IPS-18c (cell line): ENCODE measurements at regions not wholly inside any gene's neighbourhood (a gene's known extent, or its start where the extent isn't known, plus 50 kb on each side); places are given as distances from the start of the nearest gene placed in this dataset.

ENCODE experiments used
- H3K4me3 ChIP-seq: 2 replicates; pipeline ENCODE4 v1.7.0; 2013; ENCODE audit warnings: low read depth, mild to moderate bottlenecking, low read length, moderate library complexity; ENCODE audit not compliant: insufficient read depth
- H3K9me3 ChIP-seq: one replicate; pipeline ENCODE4 v1.6.1; 2013; ENCODE audit warnings: mild to moderate bottlenecking, low read length, moderate library complexity; ENCODE audit not compliant: control insufficient read depth, insufficient read depth

DNA sequence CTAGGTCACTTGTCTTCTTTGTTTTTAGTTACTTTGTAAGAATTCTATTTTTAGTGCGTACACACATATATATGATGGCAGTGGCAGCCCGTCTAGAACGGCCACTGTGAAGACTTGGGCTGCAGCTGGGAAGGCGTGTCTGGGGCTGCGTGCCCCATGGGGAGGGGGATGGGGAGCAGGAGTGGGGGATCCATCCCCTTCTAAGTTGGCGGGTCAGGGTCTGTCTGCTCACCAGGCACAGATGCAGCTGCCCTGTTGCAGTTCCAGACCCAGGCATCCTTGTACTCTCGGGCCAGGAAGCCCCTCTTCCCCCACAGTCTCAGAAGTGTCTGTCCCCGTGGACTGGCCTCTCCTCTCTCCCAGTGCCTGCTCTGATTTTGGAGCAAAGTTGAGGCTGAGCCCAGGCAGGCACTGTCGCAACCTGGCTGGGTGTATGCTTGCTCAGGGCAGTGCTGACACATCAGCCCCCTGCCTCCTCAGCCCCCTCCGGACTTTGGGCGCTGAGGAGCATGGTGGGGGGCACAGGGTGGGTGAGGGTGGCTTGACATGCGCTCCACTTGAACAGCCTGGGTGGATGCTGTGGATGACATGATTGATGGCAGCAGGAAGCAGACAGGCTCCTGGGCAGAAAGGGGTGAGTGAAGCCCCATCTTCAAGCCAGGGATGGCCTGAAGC lies 271.2 kb upstream of the NAV3 start:
- Histone ChIP-seq H3K9me3 (peaks cover 2% of the 10 kb centered on the region), H3K4me3 (no peak overlapping the region)

DNA sequence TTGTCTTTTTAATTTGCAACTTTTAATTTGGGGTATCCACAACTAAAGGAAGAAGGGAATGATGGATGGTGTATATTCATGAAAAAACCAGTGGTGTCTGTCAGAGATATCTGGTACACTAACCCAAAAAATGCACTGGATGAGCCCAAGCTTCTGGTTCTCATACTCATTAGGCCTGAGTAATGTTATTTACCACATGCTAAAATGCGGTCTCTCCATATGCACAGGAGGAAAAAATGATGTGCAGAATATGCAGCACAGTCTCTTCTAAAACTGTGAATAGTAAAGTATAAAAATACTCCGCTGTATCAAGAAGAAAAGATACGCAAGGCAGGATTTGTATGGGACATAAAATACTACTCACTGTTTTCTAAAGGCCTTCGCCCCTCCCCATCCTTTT lies 275.6 kb upstream of the NAV3 start:
- no peak overlapping the region for H3K4me3 ChIP-seq
- no peaks in the 10 kb centered on the region for H3K9me3 ChIP-seq

DNA sequence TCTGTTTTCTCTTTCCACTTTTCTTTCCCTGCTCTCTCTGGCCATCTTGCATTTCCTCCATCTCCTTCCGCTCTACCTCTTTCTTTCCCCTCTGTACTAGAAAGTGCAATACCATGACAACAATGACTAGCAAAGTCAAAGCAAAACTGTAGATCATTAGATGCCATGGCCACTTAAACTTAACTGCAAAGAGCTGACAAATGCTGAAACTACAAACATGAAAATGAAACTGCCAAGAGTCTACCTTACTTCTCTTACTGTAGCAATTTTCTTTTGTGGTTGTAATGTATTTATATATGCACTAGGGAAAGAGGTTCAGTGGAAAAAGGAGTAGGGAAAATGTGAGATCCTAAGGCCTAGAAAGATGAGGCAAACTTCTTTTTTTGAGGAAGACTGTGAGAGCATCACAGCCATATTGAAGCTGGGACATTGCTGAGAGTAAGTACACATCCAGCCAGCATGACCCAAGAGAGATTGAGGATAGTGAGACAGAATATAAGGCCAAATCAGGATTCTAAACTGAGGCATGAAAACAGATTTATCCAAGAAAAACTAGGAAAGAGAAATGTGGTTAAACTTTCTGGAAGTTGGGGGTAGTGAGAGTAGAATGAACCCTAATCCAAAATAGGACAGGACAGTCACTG lies 276.6 kb upstream of the NAV3 start:
- Histone ChIP-seq H3K9me3 (no peaks in the 10 kb centered on the region), H3K4me3 (no peak overlapping the region)

DNA sequence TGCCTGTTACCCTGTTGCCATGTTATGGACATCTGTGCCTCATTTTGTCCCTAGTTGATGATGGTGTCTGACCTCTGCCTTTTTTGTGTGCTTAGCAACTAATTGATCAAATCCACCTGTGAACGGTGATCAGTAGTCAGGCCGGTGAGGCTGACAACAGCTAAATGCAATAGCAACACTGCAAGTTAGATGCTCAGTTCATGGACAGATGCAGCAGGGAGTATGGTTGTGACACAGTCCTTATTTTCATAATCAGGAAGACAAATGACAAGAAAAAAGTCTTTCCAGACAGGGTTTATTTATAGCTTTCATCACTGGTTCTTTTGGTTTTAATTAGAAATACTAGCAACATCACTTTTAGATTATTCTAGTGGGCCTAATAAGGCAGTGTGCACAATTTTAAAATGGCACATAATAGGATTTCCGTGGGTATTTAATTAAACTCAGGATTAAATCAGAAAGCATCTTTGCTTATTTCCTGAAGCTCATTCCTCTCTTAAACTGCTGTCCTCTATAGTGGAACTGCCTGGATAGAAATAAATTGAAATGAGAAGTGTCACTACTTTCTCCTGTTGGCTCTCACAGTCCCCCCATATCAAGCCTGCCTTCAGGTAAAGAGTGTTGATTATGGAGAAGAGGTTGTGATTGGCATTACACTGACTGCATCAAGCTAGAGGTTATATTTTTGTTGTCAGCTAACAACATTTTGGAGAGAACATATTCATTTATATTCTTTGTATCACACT lies 281.1 kb upstream of the NAV3 start:
- no peak overlapping the region for H3K4me3 ChIP-seq

DNA sequence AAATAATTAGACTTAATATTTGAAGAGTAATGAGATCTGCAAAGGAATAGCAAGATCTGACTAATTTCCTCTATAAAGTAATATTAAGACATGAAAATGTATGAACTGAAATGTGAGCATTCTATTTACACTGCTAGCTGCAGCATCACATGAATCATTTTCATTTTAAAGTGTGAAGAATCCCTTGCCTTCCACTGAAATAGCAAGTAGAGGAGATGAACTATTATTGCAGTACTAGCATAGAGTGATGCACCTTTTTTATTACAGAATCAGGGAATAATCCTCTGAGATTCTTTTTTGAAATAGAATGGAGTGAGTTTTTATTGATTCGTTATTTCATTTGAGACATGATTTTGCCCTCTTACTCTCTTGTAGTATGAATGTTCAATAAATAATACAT lies 281.9 kb upstream of the NAV3 start:
- Histone ChIP-seq H3K9me3 (no peaks in the 10 kb centered on the region), H3K4me3 (no peak overlapping the region)

More for the DNA sequence above, 281.1 kb upstream of the NAV3 start:
- H3K9me3 ChIP-seq = no peaks in the 10 kb centered on the region

DNA sequence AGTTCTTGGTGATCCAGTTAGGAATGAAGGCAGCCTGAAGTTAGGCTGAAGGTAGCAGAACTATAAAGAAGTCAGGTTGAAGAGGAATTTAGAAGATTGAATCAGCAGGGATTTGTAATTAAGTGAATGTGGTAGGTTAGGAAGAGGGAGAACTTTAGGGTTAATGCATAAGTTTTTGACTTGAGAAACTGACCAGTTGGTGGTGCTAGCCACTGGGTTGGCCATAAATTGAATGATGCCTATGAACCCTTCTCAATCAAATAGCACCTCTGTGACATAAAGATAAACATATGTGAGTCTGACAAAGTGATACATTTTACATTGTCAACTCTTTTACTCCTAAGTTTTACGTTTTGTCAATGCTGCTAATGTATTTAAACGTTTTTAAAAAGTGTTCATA lies 290.6 kb upstream of the NAV3 start:
- no peaks in the 10 kb centered on the region for H3K9me3 ChIP-seq
- no peak overlapping the region for H3K4me3 ChIP-seq

DNA sequence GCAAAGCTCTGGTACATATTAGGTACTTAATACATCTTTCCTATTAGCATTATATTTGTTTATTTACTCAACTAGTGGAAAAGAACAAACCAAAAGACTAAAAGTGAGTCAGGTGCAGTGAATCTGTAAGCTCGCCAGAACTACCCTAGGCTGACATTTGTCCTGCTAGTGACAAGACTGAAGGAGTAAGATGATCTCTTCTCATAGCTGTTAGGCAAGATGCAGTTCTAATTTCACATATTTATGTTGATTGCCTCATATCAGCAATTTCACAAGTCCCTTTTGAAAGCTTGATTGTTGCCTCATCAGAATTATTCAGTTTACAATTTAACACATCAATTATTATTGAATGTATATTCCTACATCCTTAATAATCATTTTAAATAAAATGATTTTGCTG lies 293.0 kb upstream of the NAV3 start:
- Histone ChIP-seq H3K9me3 (no peaks in the 10 kb centered on the region), H3K4me3 (no peak overlapping the region)

DNA sequence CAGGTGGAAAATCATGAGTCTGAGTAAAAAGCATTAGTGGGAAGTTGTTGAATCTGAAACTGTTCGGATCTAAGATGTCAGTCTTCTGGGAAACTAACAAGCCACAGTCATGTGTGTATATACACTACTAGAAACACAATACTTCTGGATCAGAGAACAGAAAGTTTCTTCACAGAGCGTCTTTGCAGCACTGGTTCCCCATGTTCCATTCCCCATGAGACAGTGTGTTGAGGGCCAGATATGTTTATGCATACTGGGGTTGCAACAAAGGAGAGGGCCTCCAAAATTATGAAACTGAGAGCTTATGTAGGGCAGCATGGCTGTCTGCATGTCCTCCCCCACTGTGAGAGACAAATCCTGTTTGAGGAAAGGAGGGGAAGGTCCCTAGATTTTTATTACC lies 295.0 kb upstream of the NAV3 start:
- Histone ChIP-seq H3K9me3 (no peaks in the 10 kb centered on the region), H3K4me3 (no peak overlapping the region)

DNA sequence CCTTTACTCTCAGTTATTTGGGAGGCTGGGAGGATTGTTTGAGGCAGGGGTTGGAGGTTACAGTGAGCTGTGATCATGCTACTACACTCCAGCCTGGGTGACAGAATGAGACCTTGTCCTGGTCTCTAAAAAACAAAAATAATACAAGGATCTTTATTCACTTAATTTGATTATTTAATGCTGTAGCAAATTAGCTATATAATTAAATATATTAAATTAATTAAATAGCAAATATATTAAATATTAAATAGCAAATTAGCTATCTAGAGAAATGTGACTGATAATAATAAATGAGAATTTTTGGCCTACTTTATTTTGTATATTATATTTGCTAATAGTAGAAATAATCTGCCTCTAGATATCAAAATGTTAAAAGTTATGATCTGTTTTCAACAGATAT lies 298.8 kb upstream of the NAV3 start:
- Histone ChIP-seq H3K9me3 (no peaks in the 10 kb centered on the region), H3K4me3 (no peak overlapping the region)

DNA sequence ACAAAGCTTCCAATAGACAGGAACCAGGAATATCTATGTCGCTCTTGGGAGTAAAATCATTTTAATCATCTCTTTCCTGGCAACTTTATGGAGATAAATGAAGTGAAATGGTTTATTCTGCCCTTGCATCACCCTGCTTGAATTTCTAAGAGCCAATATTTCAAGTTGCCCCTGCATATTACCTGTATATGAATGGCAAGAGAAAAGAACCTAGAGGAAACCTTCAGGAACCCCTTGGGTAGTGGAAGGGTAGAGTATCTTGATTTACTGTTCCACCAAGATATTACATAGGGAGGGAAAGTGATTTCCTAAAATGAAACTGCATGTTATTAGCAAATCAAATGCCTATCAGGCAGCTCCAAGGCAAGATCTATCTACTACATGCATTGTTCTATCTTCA lies 308.4 kb upstream of the NAV3 start:
- Histone ChIP-seq H3K9me3 (no peaks in the 10 kb centered on the region), H3K4me3 (no peak overlapping the region)

DNA sequence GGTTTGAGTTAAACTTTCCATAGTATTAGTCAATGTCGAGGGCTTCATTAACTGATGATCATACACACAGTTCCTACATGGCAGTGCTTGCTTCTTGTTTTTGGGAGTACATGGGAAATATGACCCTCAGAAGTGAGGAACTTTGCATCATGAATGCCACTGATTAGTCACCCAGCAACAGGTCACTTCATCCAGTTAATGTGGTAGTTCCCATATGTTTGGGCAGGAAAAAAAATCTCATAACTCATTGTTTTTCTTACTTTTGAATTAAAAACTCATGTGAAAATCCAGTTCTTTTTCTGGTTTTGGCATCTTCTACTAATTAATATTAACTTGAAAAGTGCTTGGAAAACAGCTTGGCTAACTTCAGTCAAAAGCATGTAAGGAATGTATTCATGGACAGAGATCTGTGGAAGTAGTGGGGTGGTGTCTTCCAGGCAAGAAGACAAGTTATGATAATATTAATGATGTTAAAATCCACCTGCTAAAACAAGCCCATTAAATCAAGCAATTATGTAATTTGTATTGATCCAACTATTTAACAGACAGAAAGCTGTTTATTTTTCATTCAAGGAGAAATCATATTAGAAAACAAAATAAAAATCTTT lies 309.1 kb upstream of the NAV3 start:
- H3K4me3 ChIP-seq = no peak overlapping the region

DNA sequence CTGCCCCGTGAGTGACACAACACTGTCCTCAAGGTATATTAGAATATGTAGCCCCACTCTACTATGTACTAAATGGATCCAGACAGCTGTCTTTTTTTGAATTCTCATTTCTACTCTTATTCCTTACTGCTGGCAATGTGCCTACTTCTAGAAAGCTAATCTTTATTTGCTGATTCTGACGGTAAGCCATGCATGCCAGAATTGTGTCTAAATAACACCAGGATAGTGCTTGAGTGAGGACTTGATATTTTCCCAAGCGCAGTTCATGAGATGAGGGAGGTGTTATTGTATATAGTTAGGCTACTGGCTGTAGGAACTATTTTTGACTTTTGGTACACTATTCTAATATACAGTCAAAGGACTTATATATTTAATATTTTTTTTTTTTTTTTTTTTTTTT lies 316.2 kb upstream of the NAV3 start:
- Histone ChIP-seq H3K9me3 (no peaks in the 10 kb centered on the region), H3K4me3 (no peak overlapping the region)

More for the DNA sequence above, 309.1 kb upstream of the NAV3 start:
- H3K9me3 ChIP-seq = no peaks in the 10 kb centered on the region

DNA sequence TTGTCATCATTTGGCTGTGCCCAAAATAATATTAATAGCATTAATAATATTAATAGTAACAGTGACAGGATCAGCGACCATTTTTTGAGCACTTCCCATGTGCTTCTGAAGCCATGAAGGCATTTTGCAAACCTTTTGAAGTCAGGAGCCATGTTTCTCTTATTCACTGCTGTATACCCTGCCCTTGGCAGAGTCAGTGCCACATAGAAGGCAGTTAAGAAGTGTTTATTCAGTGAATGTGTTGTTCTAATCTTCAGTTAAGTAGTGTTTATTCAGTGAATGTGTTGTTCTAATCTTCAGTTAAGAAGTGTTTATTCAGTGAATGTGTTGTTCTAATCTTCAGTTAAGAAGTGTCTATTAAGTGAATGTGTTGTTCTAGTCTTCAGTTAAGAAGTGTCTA lies 319.7 kb upstream of the NAV3 start:
- H3K4me3 ChIP-seq = no peak overlapping the region
- H3K9me3 ChIP-seq = no peaks in the 10 kb centered on the region

DNA sequence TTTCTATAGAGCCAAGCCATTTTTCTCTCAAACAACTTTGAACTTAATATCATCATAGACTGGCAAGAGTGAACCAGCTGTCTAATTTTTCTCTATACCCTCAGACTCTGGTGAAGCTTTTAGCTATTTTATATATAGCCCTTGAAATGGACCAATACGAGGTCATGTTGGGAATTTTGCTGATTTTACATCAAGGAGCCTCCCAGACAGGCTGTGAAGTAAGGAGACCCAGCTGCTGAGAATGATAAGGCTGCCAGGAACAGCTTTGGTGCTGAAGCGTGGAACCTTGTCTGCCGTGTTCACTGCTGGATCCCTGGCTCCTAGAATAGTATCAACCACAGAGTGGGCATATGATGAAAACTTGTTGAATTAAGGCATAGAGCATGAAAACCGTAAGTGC lies 326.2 kb upstream of the NAV3 start:
- H3K9me3 ChIP-seq = no peaks in the 10 kb centered on the region
- no peak overlapping the region for H3K4me3 ChIP-seq

DNA sequence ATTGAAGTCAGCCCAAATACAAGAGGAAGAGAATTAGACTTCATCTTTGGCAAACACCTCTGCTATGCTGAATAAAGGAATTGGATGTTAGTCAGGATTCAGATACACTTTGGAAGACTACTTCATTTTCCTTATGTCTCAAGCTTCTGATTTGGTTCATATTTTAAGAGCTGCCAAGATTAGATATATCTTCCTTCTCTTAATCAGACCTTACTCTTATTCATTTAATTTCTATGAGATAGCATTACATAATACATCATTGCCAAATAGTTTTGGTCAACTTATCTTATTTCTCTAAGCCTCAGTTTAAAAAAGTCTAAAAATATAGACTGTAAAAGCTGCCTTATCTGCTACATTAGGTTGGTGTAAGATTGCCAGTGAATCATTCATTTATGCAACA lies 330.6 kb upstream of the NAV3 start:
- Histone ChIP-seq H3K4me3 (no peak overlapping the region), H3K9me3 (no peaks in the 10 kb centered on the region)

DNA sequence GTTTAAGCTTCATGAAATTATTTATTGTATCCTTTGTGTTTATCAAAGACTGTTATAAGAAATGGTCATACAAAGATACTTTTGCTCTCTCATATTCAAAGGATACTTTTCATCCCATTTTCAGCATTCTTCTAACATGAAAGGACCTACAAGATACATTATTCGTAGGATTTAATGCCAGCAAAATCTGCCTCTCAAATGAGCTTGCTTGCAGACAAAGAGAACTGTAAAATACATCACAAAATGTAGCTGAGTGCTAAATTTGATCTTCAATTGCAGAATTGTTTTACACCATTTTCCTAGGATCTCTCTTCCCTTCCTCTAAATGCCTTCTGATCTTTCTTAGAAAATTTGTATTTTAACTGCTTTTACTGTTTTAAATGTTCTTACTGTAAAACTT lies 333.0 kb upstream of the NAV3 start:
- Histone ChIP-seq H3K9me3 (no peaks in the 10 kb centered on the region), H3K4me3 (no peak overlapping the region)

DNA sequence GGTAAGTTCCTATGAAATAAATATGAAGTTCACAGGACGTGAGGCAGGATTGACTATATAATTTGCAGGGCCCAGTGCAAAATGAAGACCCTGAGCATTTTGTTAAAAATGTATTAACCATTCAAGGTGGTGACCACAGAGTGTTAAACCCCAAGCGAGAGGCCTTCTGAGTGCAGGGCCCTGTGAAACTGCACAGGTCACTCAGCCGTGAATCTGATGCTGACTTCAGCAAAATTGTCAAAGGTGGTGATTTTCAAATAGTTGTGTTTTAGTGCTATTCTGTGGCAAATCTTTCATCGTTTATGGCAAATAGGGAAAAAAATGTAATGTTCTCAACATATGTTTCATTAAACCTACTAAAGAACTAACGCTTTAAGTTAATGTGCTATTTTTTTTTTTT lies 334.0 kb upstream of the NAV3 start:
- no peaks in the 10 kb centered on the region for H3K9me3 ChIP-seq
- H3K4me3 ChIP-seq = no peak overlapping the region

DNA sequence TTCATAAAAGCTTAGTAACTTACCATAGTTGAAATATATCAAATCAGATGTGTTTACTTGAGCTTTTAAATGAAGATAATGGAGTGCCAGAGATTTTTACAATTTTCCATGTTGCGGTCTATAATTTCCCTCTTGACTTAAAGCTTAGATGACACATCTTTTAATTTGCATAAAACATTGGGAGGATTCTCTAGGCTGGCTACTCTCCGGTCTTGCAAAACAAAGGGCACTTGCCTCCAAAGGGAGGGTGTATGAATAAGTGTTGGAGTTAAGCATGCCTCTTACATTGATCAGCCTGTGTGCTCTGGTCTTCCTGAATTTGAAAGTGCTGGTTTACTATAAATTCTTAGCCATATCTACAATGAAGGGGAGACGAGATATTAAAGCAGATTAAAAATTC lies 336.4 kb upstream of the NAV3 start:
- H3K9me3 ChIP-seq = no peaks in the 10 kb centered on the region
- no peak overlapping the region for H3K4me3 ChIP-seq
